HepG2 (cell line): ENCODE measurements at regions not wholly inside any gene's neighbourhood (a gene's known extent, or its start where the extent isn't known, plus 50 kb on each side); places are given as distances from the start of the nearest gene placed in this dataset.
"Not testable (repeated sequence)": the region's sequence is repeated elsewhere in the genome, so short reads cannot be mapped to it uniquely, and the experiment has no call there.

Source experiments
- ATAC-seq: fragments of 200-7000 bp; cut with Tn5 transposase; 3 replicates; pipeline ENCODE4 v1.9.1; 2020; ENCODE audit warnings: mild to moderate bottlenecking, moderate library complexity
- BruUV-seq: library from RNA; stranded (reverse); fragments of 400-500 nt; replicated peaks from 2 replicates; lab custom pipeline; 2021; lab: Mats Ljungman, UMichigan
- CTCF ChIA-PET: fragments of 300-600 bp; formaldehyde crosslinking; extraction: SDS; loops from one replicate; lab custom pipeline; 2021; ENCODE audit warnings: low total read pairs, inconsistent platforms, low intra/inter-chr PET ratio; lab: Yijun Ruan, JAX
- POLR2A ChIA-PET: fragments of 350-600 bp; sonication (Branson Sonifier 250); formaldehyde crosslinking; loops from one replicate; lab custom pipeline; 2020; ENCODE audit warnings: antibody characterized with exemption, inconsistent platforms; lab: Yijun Ruan, JAX
- DNase-seq: peaks from one replicate; pipeline ENCODE4 v3.0.0-alpha.2; 2015; ENCODE audit warnings: low spot score
- FAIRE-seq: peaks from 3 replicates; lab custom pipeline; 2011; peaks lifted over from hg19 to GRCh38; lab: Jason Lieb, UNC
- H2AFZ ChIP-seq: one replicate; pipeline ENCODE4 v1.6.1; 2011; ENCODE audit warnings: low read length, inconsistent platforms
- H3K27ac ChIP-seq: fragments of 300-600 bp; 3 replicates; pipeline ENCODE4 v1.8.0; 2011; ENCODE audit warnings: mixed run types, mild to moderate bottlenecking, mixed read lengths, low read length, inconsistent platforms; ENCODE audit not compliant: insufficient read depth; ENCODE audit errors: extremely low read length
- H3K27me3 ChIP-seq, 2 experiments: fragments of 200-600 bp in 1 of 2; 2 replicates in 1 of 2; 3 replicates in 1 of 2; pipeline versions ENCODE4 v1.6.0 to v1.8.0; 2011; ENCODE audit warnings: low read length in 2 of 2, mild to moderate bottlenecking in 2 of 2, moderate library complexity in 2 of 2, inconsistent platforms in 1 of 2; ENCODE audit not compliant: insufficient read depth in 2 of 2, control insufficient read depth in 1 of 2
- H3K36me3 ChIP-seq, 2 experiments: fragments of 200-600 bp in 1 of 2; replicated peaks in 1 of 2; 2 replicates in 1 of 2; 3 replicates in 1 of 2; pipeline versions ENCODE4 v1.5.1 to v1.8.0; 2011; ENCODE audit warnings: low read length in 2 of 2, inconsistent platforms in 1 of 2; ENCODE audit not compliant: insufficient read depth in 2 of 2, control insufficient read depth in 1 of 2
- H3K4me1 ChIP-seq: 2 replicates; pipeline ENCODE4 v1.5.1; 2012; ENCODE audit warnings: low read length, inconsistent platforms; ENCODE audit not compliant: insufficient read depth
- H3K4me2 ChIP-seq: 2 replicates; pipeline ENCODE4 v1.6.0; 2011; ENCODE audit warnings: low read depth, low read length, inconsistent platforms
- H3K4me3 ChIP-seq, 3 experiments: fragments of 200-600 bp in 1 of 3; sonication (generic), shearing (Covaris generic) in 1 of 3; replicated peaks in 1 of 3; 2 replicates each; pipeline ENCODE4 v1.5.1; 2011 to 2016; ENCODE audit warnings: low read length in 3 of 3, inconsistent platforms in 2 of 3, low read depth in 2 of 3, mild to moderate bottlenecking in 2 of 3, control low read depth in 1 of 3, mixed read lengths in 1 of 3; ENCODE audit not compliant: insufficient read depth in 1 of 3
- H3K79me2 ChIP-seq: one replicate; pipeline ENCODE4 v1.6.1; 2011; ENCODE audit warnings: low read length, inconsistent platforms; ENCODE audit not compliant: insufficient read depth
- H3K9ac ChIP-seq: 2 replicates; pipeline ENCODE4 v1.6.0; 2011; ENCODE audit warnings: mild to moderate bottlenecking, low read depth, low read length, inconsistent platforms; ENCODE audit not compliant: insufficient read depth
- H3K9me3 ChIP-seq: 2 replicates; pipeline ENCODE4 v1.5.1; 2012; ENCODE audit warnings: mild to moderate bottlenecking, low read length
- H4K20me1 ChIP-seq: 2 replicates; pipeline ENCODE4 v1.6.0; 2011; ENCODE audit warnings: inconsistent platforms, mild to moderate bottlenecking, low read length, moderate library complexity; ENCODE audit not compliant: insufficient read depth
- WGBS: methylation state at CpG from one replicate; pipeline ENCODE4 v1.1.6; 2017; ENCODE audit warnings: low lambda C conversion rate; 5-methylcytosine and 5-hydroxymethylcytosine counted together
- in situ Hi-C: cut with HindIII; loops from 2 replicates; pipeline ENCODE4 v1.10.0; 2017; ENCODE audit warnings: low pct_unique_long_range_greater_than_20kb; ENCODE audit not compliant: extremely low pct_ligation_motif_present
- intact Hi-C: fragments of 100-400 bp; cut with micrococcal nuclease; formaldehyde crosslinking; loops from one replicate; pipeline ENCODE4 v1.10.0; 2022; ENCODE audit not compliant: unreplicated experiment

- H3K4me1 ChIP-seq, H4K20me1 ChIP-seq, FAIRE-seq, POLR2A ChIA-PET, in situ Hi-C loops, ATAC-seq, H3K27ac ChIP-seq, H3K79me2 ChIP-seq, H3K4me3 ChIP-seq, H2AFZ ChIP-seq, H3K9me3 ChIP-seq, CTCF ChIA-PET, H3K27me3 ChIP-seq, DNase-seq, H3K9ac ChIP-seq, BruUV-seq, H3K4me2 ChIP-seq, intact Hi-C loops, H3K36me3 ChIP-seq: not testable (repeated sequence)
- WGBS = no CpG with 5 or more reads among the region's 3 CpGs
Observed at GRCh38 chr15:20101281-20101680, 440.3 kb downstream of the GOLGA6L6 start.

GRCh38 chr15:20100604-20101270, 440.9 kb downstream of the GOLGA6L6 start:
- CTCF ChIA-PET, H3K27me3 ChIP-seq, H3K27ac ChIP-seq, H3K4me3 ChIP-seq, H2AFZ ChIP-seq, H3K9ac ChIP-seq, H3K79me2 ChIP-seq, intact Hi-C loops, H3K4me1 ChIP-seq, H3K9me3 ChIP-seq, H3K36me3 ChIP-seq, H4K20me1 ChIP-seq, BruUV-seq, FAIRE-seq, POLR2A ChIA-PET, in situ Hi-C loops, H3K4me2 ChIP-seq, DNase-seq: not testable (repeated sequence)
- WGBS = no CpG with 5 or more reads among the region's 8 CpGs
- ATAC-seq = peak; percentile 64

GRCh38 chr15:20095699-20096303, 445.8 kb downstream of the GOLGA6L6 start:
- POLR2A ChIA-PET, H3K4me1 ChIP-seq, H3K9me3 ChIP-seq, H3K27ac ChIP-seq, DNase-seq, H3K36me3 ChIP-seq, FAIRE-seq, H2AFZ ChIP-seq, H3K27me3 ChIP-seq, H3K9ac ChIP-seq, CTCF ChIA-PET, BruUV-seq, H3K79me2 ChIP-seq, intact Hi-C loops, H3K4me3 ChIP-seq, in situ Hi-C loops, H3K4me2 ChIP-seq, H4K20me1 ChIP-seq: not testable (repeated sequence)
- peak; percentile 33; the same call in 2 of the 3 replicates for ATAC-seq
- WGBS = 25% methylated on average over 1 of the region's 6 CpGs

- H3K36me3 ChIP-seq, H3K27ac ChIP-seq, H3K9ac ChIP-seq, ATAC-seq, H3K4me2 ChIP-seq, H4K20me1 ChIP-seq, intact Hi-C loops, H3K4me3 ChIP-seq, H3K79me2 ChIP-seq, BruUV-seq, POLR2A ChIA-PET, H3K9me3 ChIP-seq, FAIRE-seq, H3K27me3 ChIP-seq, in situ Hi-C loops, H3K4me1 ChIP-seq, H2AFZ ChIP-seq, CTCF ChIA-PET, DNase-seq: not testable (repeated sequence)
- WGBS = 0% methylated on average over 2 of the region's 4 CpGs
Observed at GRCh38 chr15:20089541-20089940, 452.1 kb downstream of the GOLGA6L6 start.
